DOHH2 (cell line): ENCODE measurements at regions not wholly inside any gene's neighbourhood (a gene's known extent, or its start where the extent isn't known, plus 50 kb on each side); places are given as distances from the start of the nearest gene placed in this dataset.

Experiments used
- EZH2phosphoT487 ChIP-seq: fragments of 200-600 bp; sonication (generic); IDR thresholded peaks from 2 replicates; pipeline ENCODE4 v1.6.1; 2017; ENCODE audit warnings: borderline replicate concordance, mild to moderate bottlenecking, antibody characterized with exemption, low read length, moderate library complexity, mixed read lengths
- TF ChIP-seq, protein P1 (sequence below): fragments of 200-600 bp; sonication (generic); IDR thresholded peaks from one replicate; pipeline ENCODE4 v1.5.1; 2014; ENCODE audit warnings: antibody characterized with exemption, mild to moderate bottlenecking, low read depth, low read length; ENCODE audit not compliant: poor library complexity, severe bottlenecking

DNA sequence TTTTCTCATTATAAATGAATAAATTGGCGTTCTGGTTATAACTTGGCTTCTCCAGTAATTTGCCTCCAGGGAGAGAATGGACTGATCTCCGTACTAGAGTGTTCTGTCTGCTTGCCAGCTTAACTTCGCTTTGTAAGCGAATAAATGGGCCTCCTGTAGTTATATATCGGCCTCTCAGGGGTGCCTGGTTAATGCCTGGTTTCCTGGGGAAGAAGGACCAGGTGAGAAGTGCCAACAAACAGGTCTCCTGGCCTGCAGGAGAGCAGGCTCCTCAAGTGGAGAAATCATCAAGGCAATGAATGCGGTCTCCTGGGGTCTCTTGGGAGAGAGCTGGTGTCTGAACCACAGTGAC is 107.4 kb upstream of the SERBP1 start:
- TF ChIP-seq, protein P1, sequence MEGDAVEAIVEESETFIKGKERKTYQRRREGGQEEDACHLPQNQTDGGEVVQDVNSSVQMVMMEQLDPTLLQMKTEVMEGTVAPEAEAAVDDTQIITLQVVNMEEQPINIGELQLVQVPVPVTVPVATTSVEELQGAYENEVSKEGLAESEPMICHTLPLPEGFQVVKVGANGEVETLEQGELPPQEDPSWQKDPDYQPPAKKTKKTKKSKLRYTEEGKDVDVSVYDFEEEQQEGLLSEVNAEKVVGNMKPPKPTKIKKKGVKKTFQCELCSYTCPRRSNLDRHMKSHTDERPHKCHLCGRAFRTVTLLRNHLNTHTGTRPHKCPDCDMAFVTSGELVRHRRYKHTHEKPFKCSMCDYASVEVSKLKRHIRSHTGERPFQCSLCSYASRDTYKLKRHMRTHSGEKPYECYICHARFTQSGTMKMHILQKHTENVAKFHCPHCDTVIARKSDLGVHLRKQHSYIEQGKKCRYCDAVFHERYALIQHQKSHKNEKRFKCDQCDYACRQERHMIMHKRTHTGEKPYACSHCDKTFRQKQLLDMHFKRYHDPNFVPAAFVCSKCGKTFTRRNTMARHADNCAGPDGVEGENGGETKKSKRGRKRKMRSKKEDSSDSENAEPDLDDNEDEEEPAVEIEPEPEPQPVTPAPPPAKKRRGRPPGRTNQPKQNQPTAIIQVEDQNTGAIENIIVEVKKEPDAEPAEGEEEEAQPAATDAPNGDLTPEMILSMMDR: no peak
- no peak for TF ChIP-seq EZH2phosphoT487
